HG02981 (cell line): ENCODE measurements at regions not wholly inside any gene's neighbourhood (a gene's known extent, or its start where the extent isn't known, plus 50 kb on each side); places are given as distances from the start of the nearest gene placed in this dataset.

Experiments
- ATAC-seq: cut with Tn5 transposase; IDR thresholded peaks from one replicate; pipeline ENCODE4 v1.9.1; 2021; ENCODE audit warnings: mild to moderate bottlenecking, moderate library complexity; ENCODE audit not compliant: unreplicated experiment

GRCh38 chr6:41428996-41429421, 93.6 kb downstream of the NCR2 start:
- no peak for ATAC-seq

- ATAC-seq, result no peak
These were observed 94.4 kb downstream of the NCR2 start for GRCh38 chr6:41429506-41430504.

GRCh38 chr6:41430875-41431274, 95.5 kb downstream of the NCR2 start:
- no peak for ATAC-seq

GRCh38 chr6:41432280-41432679, 96.9 kb downstream of the NCR2 start:
- no peak for ATAC-seq

GRCh38 chr6:41434803-41435481, 99.5 kb downstream of the NCR2 start:
- no peak for ATAC-seq

GRCh38 chr6:41437604-41438003, 102.2 kb downstream of the NCR2 start:
- no peak for ATAC-seq

GRCh38 chr6:41438746-41439145, 103.3 kb downstream of the NCR2 start:
- ATAC-seq, result no peak

GRCh38 chr6:41439524-41440418, 104.4 kb downstream of the NCR2 start:
- ATAC-seq, result peak; percentile 64

GRCh38 chr6:41440958-41441357, 105.2 kb upstream of the FOXP4 start:
- ATAC-seq, result no peak

- no peak for ATAC-seq
These were observed 104.4 kb upstream of the FOXP4 start for GRCh38 chr6:41441598-41442351.

- ATAC-seq, result no peak
These were observed 103.9 kb upstream of the FOXP4 start for GRCh38 chr6:41442352-41442672.

- ATAC-seq, result no peak
These were observed 103.2 kb upstream of the FOXP4 start for GRCh38 chr6:41442800-41443501.

- ATAC-seq, result no peak
These were observed 102.3 kb upstream of the FOXP4 start for GRCh38 chr6:41443616-41444525.

GRCh38 chr6:41445261-41445660, 100.9 kb upstream of the FOXP4 start:
- ATAC-seq, result no peak

GRCh38 chr6:41446132-41446531, 100.0 kb upstream of the FOXP4 start:
- ATAC-seq, result no peak

GRCh38 chr6:41446907-41447545, 99.2 kb upstream of the FOXP4 start:
- ATAC-seq, result no peak

- ATAC-seq, result no peak
These were observed 97.9 kb upstream of the FOXP4 start for GRCh38 chr6:41448256-41448655.
